ENCODE measurements at regions not wholly inside any gene's neighbourhood (a gene's known extent, or its start where the extent isn't known, plus 50 kb on each side); places are given as distances from the start of the nearest gene placed in this dataset.
"Not testable (repeated sequence)": the region's sequence is repeated elsewhere in the genome, so short reads cannot be mapped to it uniquely, and the experiment has no call there.

GRCh38 chr7:45420843-45421495 is 153.2 kb upstream of the ADCY1 start:
- Mint-ChIP-seq H3K4me3 (no peak overlapping the region), H3K27me3 (peaks cover 7% of the 10 kb centered on the region), H3K9me3 (peaks cover 0 to 2% (median 0%) of the 10 kb centered on the region in 3 donors), H3K27ac (no peak overlapping the region), H3K4me1 (no peaks in the 10 kb centered on the region), H3K36me3 (no peaks in the 10 kb centered on the region)

GRCh38 chr7:45421806-45422205 is 152.4 kb upstream of the ADCY1 start:
- Mint-ChIP-seq H3K27ac (no peak overlapping the region), H3K9me3 (peaks cover 0 to 2% (median 0%) of the 10 kb centered on the region in 3 donors), H3K27me3 (peaks cover 7% of the 10 kb centered on the region), H3K4me3 (no peak overlapping the region), H3K4me1 (no peaks in the 10 kb centered on the region), H3K36me3 (no peaks in the 10 kb centered on the region)

- Mint-ChIP-seq H3K4me3 (no peak overlapping the region), H3K27me3 (peaks cover 12% of the 10 kb centered on the region), H3K27ac (no peak overlapping the region), H3K4me1 (no peaks in the 10 kb centered on the region), H3K36me3 (no peaks in the 10 kb centered on the region), H3K9me3 (peaks cover 0 to 3% (median 1%) of the 10 kb centered on the region in 3 donors)
These were observed 143.8 kb upstream of the ADCY1 start for GRCh38 chr7:45430397-45430796.

GRCh38 chr7:45434167-45434784 is 139.9 kb upstream of the ADCY1 start:
- H3K27me3 Mint-ChIP-seq: peaks cover 15% of the 10 kb centered on the region
- no peak overlapping the region for H3K27ac Mint-ChIP-seq
- no peak overlapping the region for H3K4me3 Mint-ChIP-seq
- H3K4me1 Mint-ChIP-seq: no peaks in the 10 kb centered on the region
- peaks cover 0 to 5% (median 1%) of the 10 kb centered on the region in 3 donors for H3K9me3 Mint-ChIP-seq
- H3K36me3 Mint-ChIP-seq: no peaks in the 10 kb centered on the region

- peaks cover 0 to 5% (median 1%) of the 10 kb centered on the region in 3 donors for H3K9me3 Mint-ChIP-seq
- no peak overlapping the region for H3K4me3 Mint-ChIP-seq
- no peaks in the 10 kb centered on the region for H3K36me3 Mint-ChIP-seq
- H3K27ac Mint-ChIP-seq: no peak overlapping the region
- H3K27me3 Mint-ChIP-seq: peaks cover 15% of the 10 kb centered on the region
- peaks cover 0 to 1% (median 0%) of the 10 kb centered on the region in 3 donors for H3K4me1 Mint-ChIP-seq
These were observed 139.0 kb upstream of the ADCY1 start for GRCh38 chr7:45435131-45435530.

GRCh38 chr7:45435846-45436245 is 138.3 kb upstream of the ADCY1 start:
- Mint-ChIP-seq H3K27ac (no peak overlapping the region), H3K27me3 (peaks cover 11% of the 10 kb centered on the region), H3K9me3 (peaks cover 0 to 6% (median under 1%) of the 10 kb centered on the region in 3 donors), H3K36me3 (no peaks in the 10 kb centered on the region), H3K4me3 (no peak overlapping the region), H3K4me1 (peaks cover 0 to 2% (median 0%) of the 10 kb centered on the region in 3 donors)

- not testable (repeated sequence) for H3K36me3 Mint-ChIP-seq, H3K4me1 Mint-ChIP-seq, H3K4me3 Mint-ChIP-seq, H3K9me3 Mint-ChIP-seq, H3K27me3 Mint-ChIP-seq, H3K27ac Mint-ChIP-seq
These were observed 133.4 kb upstream of the ADCY1 start for GRCh38 chr7:45440776-45441175.

GRCh38 chr7:45443263-45443662 is 130.9 kb upstream of the ADCY1 start:
- H3K4me1 Mint-ChIP-seq: peaks cover 0 to 2% (median 0%) of the 10 kb centered on the region in 3 donors
- H3K36me3 Mint-ChIP-seq: no peaks in the 10 kb centered on the region
- peaks cover 2% of the 10 kb centered on the region for H3K27me3 Mint-ChIP-seq
- no peak overlapping the region for H3K27ac Mint-ChIP-seq
- peaks cover 0 to 5% (median 0%) of the 10 kb centered on the region in 3 donors for H3K9me3 Mint-ChIP-seq
- no peak overlapping the region for H3K4me3 Mint-ChIP-seq

GRCh38 chr7:45446195-45446944 is 127.8 kb upstream of the ADCY1 start:
- Mint-ChIP-seq H3K4me1 (no peaks in the 10 kb centered on the region), H3K4me3 (no peak overlapping the region), H3K27ac (no peak overlapping the region), H3K36me3 (no peaks in the 10 kb centered on the region), H3K9me3 (peaks cover 0 to 2% (median 0%) of the 10 kb centered on the region in 3 donors), H3K27me3 (peaks cover 2% of the 10 kb centered on the region)

GRCh38 chr7:45447296-45447695 is 126.9 kb upstream of the ADCY1 start:
- no peak overlapping the region for H3K4me3 Mint-ChIP-seq
- no peaks in the 10 kb centered on the region for H3K36me3 Mint-ChIP-seq
- H3K27me3 Mint-ChIP-seq: peaks cover 2% of the 10 kb centered on the region
- H3K9me3 Mint-ChIP-seq: peaks cover 0 to 2% (median 0%) of the 10 kb centered on the region in 3 donors
- H3K4me1 Mint-ChIP-seq: no peaks in the 10 kb centered on the region
- H3K27ac Mint-ChIP-seq: no peak overlapping the region

GRCh38 chr7:45450571-45451204 is 123.5 kb upstream of the ADCY1 start:
- H3K9me3 Mint-ChIP-seq: no peaks in the 10 kb centered on the region
- H3K4me3 Mint-ChIP-seq: no peak overlapping the region
- no peak overlapping the region for H3K27ac Mint-ChIP-seq
- H3K4me1 Mint-ChIP-seq: no peaks in the 10 kb centered on the region
- no peaks in the 10 kb centered on the region for H3K36me3 Mint-ChIP-seq
- H3K27me3 Mint-ChIP-seq: peaks cover 4% of the 10 kb centered on the region

GRCh38 chr7:45451342-45452035 is 122.7 kb upstream of the ADCY1 start:
- H3K4me1 Mint-ChIP-seq: no peaks in the 10 kb centered on the region
- H3K9me3 Mint-ChIP-seq: no peaks in the 10 kb centered on the region
- H3K4me3 Mint-ChIP-seq: no peak overlapping the region
- no peaks in the 10 kb centered on the region for H3K36me3 Mint-ChIP-seq
- H3K27ac Mint-ChIP-seq: no peak overlapping the region
- H3K27me3 Mint-ChIP-seq: peaks cover 4% of the 10 kb centered on the region

GRCh38 chr7:45454771-45455170 is 119.4 kb upstream of the ADCY1 start:
- no peaks in the 10 kb centered on the region for H3K9me3 Mint-ChIP-seq
- no peak overlapping the region for H3K27ac Mint-ChIP-seq

GRCh38 chr7:45455662-45456061 is 118.5 kb upstream of the ADCY1 start:
- H3K4me3 Mint-ChIP-seq: no peak overlapping the region
- H3K4me1 Mint-ChIP-seq: no peaks in the 10 kb centered on the region
- no peaks in the 10 kb centered on the region for H3K9me3 Mint-ChIP-seq
- H3K27ac Mint-ChIP-seq: no peak overlapping the region
- no peaks in the 10 kb centered on the region for H3K36me3 Mint-ChIP-seq
- H3K27me3 Mint-ChIP-seq: peaks cover 5% of the 10 kb centered on the region

More at GRCh38 chr7:45454771-45455170, 119.4 kb upstream of the ADCY1 start:
- H3K4me1 Mint-ChIP-seq: no peaks in the 10 kb centered on the region
- H3K36me3 Mint-ChIP-seq: no peaks in the 10 kb centered on the region
- H3K4me3 Mint-ChIP-seq: no peak overlapping the region
- peaks cover 5% of the 10 kb centered on the region for H3K27me3 Mint-ChIP-seq

- Mint-ChIP-seq H3K27me3 (peaks cover 5% of the 10 kb centered on the region), H3K9me3 (no peaks in the 10 kb centered on the region), H3K27ac (no peak overlapping the region), H3K4me3 (no peak overlapping the region), H3K36me3 (no peaks in the 10 kb centered on the region), H3K4me1 (no peaks in the 10 kb centered on the region)
These were observed 118.1 kb upstream of the ADCY1 start for GRCh38 chr7:45456105-45456504.
